Stomach (tissue), 8 donors: ENCODE measurements at regions not wholly inside any gene's neighbourhood (a gene's known extent, or its start where the extent isn't known, plus 50 kb on each side); places are given as distances from the start of the nearest gene placed in this dataset.
"Not testable (repeated sequence)": the region's sequence is repeated elsewhere in the genome, so short reads cannot be mapped to it uniquely, and the experiment has no call there.

Experiments used
- DNase-seq, 2 donors: peaks; one replicate each; pipeline versions ENCODE4 v3.0.0 to v3.0.0-alpha.2; 2013 to 2019
- H3K27ac ChIP-seq, 5 donors: fragments of 200-600 bp in 4 of 5; sonication (generic) in 4 of 5; one replicate each; pipeline ENCODE4 v1.5.1; 2013 to 2019; ENCODE audit warnings: mild to moderate bottlenecking in 1 of 5, moderate library complexity in 1 of 5
- H3K27me3 ChIP-seq, 3 donors: fragments of 200-600 bp; sonication (generic); one replicate each; pipeline ENCODE4 v1.5.1; 2017 to 2019; ENCODE audit warnings: mixed run types in 1 of 3
- H3K36me3 ChIP-seq, 4 donors: fragments of 200-600 bp; sonication (generic); 1 replicate in 3 of 4; 2 replicates in 1 of 4; pipeline ENCODE4 v1.5.1; 2016 to 2019
- H3K4me1 ChIP-seq, 4 donors: fragments of 200-600 bp; sonication (generic); one replicate each; pipeline ENCODE4 v1.5.1; 2016 to 2019
- H3K4me3 ChIP-seq, 4 donors: fragments of 200-600 bp; sonication (generic) in 3 of 4; one replicate each; pipeline ENCODE4 v1.5.1; 2016 to 2019; ENCODE audit warnings: mild to moderate bottlenecking in 1 of 4
- H3K9me3 ChIP-seq, 4 donors: fragments of 200-600 bp; sonication (generic); one replicate each; pipeline ENCODE4 v1.5.1; 2016 to 2019
- EP300 ChIP-seq: sonication (generic); formaldehyde crosslinking; IDR thresholded peaks from one replicate; pipeline ENCODE4 v1.6.1; 2017; ENCODE audit warnings: antibody characterized with exemption
- POLR2A ChIP-seq, 4 donors: fragments of 450-650 bp; IDR thresholded peaks; one replicate each; pipeline ENCODE4 v1.6.1; 2016; ENCODE audit warnings: antibody characterized with exemption in 4 of 4, control low read depth in 2 of 4, mild to moderate bottlenecking in 1 of 4, moderate library complexity in 1 of 4
- POLR2AphosphoS5 ChIP-seq, 3 donors: sonication (generic); formaldehyde crosslinking; IDR thresholded peaks; one replicate each; pipeline ENCODE4 v1.6.1; 2016; ENCODE audit warnings: antibody characterized with exemption in 3 of 3
- WGBS, 5 donors: extraction: QIAGEN DNeasy Blood & Tissue Kit in 3 of 5; methylation state at CpG; one replicate each; pipeline versions ENCODE4 v1.1.5 to v1.1.7; 2013 to 2018; 5-methylcytosine and 5-hydroxymethylcytosine counted together
- intact Hi-C: fragments of 100-400 bp; cut with DNase I; formaldehyde crosslinking; loops from one replicate; pipeline ENCODE4 v1.15.1; 2023; ENCODE audit warnings: low total_unique reads
- TF ChIP-seq, protein P1 (sequence below), 7 experiments: fragments of 450-650 bp in 4 of 7; fragments of 200-600 bp in 3 of 7; sonication (generic) in 3 of 7; IDR thresholded peaks; one replicate each; pipeline ENCODE4 v1.5.1; 2016 to 2019; ENCODE audit warnings: antibody characterized with exemption in 7 of 7, control low read depth in 2 of 7, mild to moderate bottlenecking in 1 of 7
- donor health status: healthy with polysubstance abuse.
- donor health status: Bipolar disorder and iron deficiency.
- donor health status: healthy.

DNA sequence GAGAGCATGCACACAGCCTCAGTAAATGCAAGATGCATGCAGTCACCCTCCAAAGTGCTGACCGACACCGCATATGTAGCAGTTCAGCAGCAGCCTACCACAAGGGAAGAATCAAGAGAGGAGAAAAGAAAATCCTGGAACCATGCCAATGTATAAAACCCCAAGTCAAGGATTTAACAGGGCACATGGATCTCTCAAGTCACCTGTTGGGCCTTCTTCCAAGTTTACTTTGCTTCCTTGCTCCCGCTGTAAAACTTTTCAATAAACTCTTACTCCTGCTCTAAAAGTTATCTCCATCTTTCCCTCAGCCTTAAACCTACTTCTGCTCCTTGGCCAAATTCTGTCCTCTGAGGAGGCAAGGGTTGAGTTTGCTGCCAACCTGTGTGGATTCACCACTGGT, 147.8 kb upstream of the MAP2 start:
- intact Hi-C loops = no loop called here

DNA sequence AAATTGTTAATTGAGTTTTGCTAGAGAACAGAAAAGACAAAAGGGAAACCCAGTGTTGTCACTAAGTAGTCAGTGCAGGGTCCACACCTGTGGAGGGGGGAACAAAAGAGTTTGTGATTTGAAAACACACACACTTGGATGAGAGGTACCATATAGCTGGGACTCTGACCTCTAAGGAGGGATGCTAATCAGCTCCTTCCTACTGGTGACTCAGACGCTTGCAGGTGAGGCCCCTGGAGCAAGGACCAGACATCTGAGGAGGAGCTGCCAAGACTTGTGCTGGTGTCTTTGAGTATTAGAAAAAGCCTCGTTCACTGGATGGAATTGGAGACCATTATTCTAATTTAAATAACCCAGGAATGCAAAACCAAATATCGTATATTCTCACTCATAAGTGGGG, 146.4 kb upstream of the MAP2 start:
- TF ChIP-seq EP300 = no peak
- TF ChIP-seq, protein P1, sequence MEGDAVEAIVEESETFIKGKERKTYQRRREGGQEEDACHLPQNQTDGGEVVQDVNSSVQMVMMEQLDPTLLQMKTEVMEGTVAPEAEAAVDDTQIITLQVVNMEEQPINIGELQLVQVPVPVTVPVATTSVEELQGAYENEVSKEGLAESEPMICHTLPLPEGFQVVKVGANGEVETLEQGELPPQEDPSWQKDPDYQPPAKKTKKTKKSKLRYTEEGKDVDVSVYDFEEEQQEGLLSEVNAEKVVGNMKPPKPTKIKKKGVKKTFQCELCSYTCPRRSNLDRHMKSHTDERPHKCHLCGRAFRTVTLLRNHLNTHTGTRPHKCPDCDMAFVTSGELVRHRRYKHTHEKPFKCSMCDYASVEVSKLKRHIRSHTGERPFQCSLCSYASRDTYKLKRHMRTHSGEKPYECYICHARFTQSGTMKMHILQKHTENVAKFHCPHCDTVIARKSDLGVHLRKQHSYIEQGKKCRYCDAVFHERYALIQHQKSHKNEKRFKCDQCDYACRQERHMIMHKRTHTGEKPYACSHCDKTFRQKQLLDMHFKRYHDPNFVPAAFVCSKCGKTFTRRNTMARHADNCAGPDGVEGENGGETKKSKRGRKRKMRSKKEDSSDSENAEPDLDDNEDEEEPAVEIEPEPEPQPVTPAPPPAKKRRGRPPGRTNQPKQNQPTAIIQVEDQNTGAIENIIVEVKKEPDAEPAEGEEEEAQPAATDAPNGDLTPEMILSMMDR (IDR thresholded peaks at IDR 0.05) = no peak
- no peak for TF ChIP-seq POLR2A (IDR thresholded peaks at IDR 0.05)
- TF ChIP-seq POLR2AphosphoS5 (IDR thresholded peaks at IDR 0.05) = no peak
- 70 to 83% (median 75%) methylated on average over 3 of the region's 3 CpGs for WGBS, 5 donors
- Histone ChIP-seq H3K4me3 (no peak overlapping the region), H3K27ac (no peak overlapping the region), H3K27me3 (no peaks in the 10 kb centered on the region), H3K4me1 (no peaks in the 10 kb centered on the region), H3K9me3 (no peaks in the 10 kb centered on the region), H3K36me3 (no peaks in the 10 kb centered on the region)
- DNase-seq = no peak
- intact Hi-C loops = no loop called here

More for the DNA sequence above, 147.8 kb upstream of the MAP2 start:
- no peak for TF ChIP-seq EP300
- no peak for TF ChIP-seq POLR2AphosphoS5 (IDR thresholded peaks at IDR 0.05)
- no peak for TF ChIP-seq POLR2A (IDR thresholded peaks at IDR 0.05)
- TF ChIP-seq, protein P1 (IDR thresholded peaks at IDR 0.05) = no peak
- Histone ChIP-seq H3K27ac (no peak overlapping the region), H3K36me3 (no peaks in the 10 kb centered on the region), H3K4me1 (no peaks in the 10 kb centered on the region), H3K27me3 (no peaks in the 10 kb centered on the region), H3K4me3 (no peak overlapping the region), H3K9me3 (no peaks in the 10 kb centered on the region)
- 57 to 92% (median 84%) methylated on average over 3 of the region's 3 CpGs for WGBS, 5 donors
- DNase-seq = no peak

DNA sequence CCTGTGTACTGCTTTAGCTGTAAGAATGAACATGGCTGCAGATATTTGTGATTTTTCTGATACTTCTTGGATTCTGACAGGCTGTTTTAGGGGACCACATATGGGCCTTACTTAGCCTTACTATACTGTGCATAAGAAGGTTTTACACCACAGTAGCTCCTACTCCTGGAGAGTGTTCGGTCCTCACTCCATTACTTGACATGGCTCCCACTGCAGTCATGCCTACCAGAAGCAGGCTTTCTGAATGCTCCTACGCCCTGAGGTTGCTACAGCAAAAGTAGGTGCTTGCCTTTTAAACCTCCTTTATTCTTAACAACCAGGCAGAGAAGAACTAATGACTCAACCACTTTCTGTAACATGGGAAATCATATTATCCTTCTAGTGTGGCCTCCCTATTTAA, 125.2 kb upstream of the MAP2 start:
- Histone ChIP-seq H3K4me3 (no peak overlapping the region), H3K27ac (no peak overlapping the region), H3K4me1 (no peaks in the 10 kb centered on the region), H3K36me3 (no peaks in the 10 kb centered on the region), H3K9me3 (no peaks in the 10 kb centered on the region), H3K27me3 (no peaks in the 10 kb centered on the region)
- no peak for DNase-seq
- no peak for TF ChIP-seq POLR2AphosphoS5 (IDR thresholded peaks at IDR 0.05)
- TF ChIP-seq, protein P1 (IDR thresholded peaks at IDR 0.05) = no peak
- no peak for TF ChIP-seq EP300
- no peak for TF ChIP-seq POLR2A (IDR thresholded peaks at IDR 0.05)
- WGBS, 5 donors = 75 to 93% (median 84%) methylated on average over 2 of the region's 2 CpGs
- intact Hi-C loops = no loop called here

- H3K9me3 ChIP-seq, H3K27ac ChIP-seq, intact Hi-C loops, H3K4me3 ChIP-seq, DNase-seq, H3K27me3 ChIP-seq, H3K36me3 ChIP-seq, H3K4me1 ChIP-seq: not testable (repeated sequence)
- 83 to 93% (median 90%) methylated on average over 10 to 11 of the region's 11 CpGs for WGBS, 5 donors
Observed at GRCh38 chr2:209299478-209299877, 124.4 kb upstream of the MAP2 start.

- intact Hi-C loops, H3K27me3 ChIP-seq, H3K27ac ChIP-seq, H3K9me3 ChIP-seq, H3K4me3 ChIP-seq, DNase-seq, H3K36me3 ChIP-seq, H3K4me1 ChIP-seq: not testable (repeated sequence)
- WGBS, 5 donors = 85 to 94% (median 92%) methylated on average over 9 of the region's 9 CpGs
Observed at GRCh38 chr2:209300766-209301165, 123.1 kb upstream of the MAP2 start.

DNA sequence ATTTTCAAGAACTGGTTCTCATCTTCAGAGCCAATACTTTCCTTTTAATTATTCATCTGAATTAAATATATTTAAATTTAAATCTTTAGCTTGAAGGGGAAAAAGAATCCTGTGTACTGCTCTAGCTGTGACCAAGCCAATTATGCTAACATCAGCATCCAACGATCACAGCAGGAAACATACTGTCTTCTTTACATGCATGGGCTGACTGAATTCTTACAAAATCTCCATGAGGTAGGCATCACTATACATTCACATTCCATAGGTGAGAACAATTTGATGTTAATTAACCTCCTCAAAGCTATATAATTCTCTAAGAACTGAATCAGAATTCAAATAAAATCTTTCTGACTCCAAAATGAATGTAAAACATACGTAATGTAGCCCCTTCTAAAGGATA, 118.8 kb upstream of the MAP2 start:
- 66 to 78% (median 66%) methylated on average over 2 of the region's 2 CpGs for WGBS, 5 donors
- DNase-seq = no peak
- no peaks in the 10 kb centered on the region for H3K36me3 ChIP-seq
- no peak overlapping the region for H3K27ac ChIP-seq
- no peaks in the 10 kb centered on the region for H3K9me3 ChIP-seq
- no peaks in the 10 kb centered on the region for H3K27me3 ChIP-seq
- TF ChIP-seq, protein P1 (IDR thresholded peaks at IDR 0.05) = no peak
- TF ChIP-seq POLR2AphosphoS5 (IDR thresholded peaks at IDR 0.05) = no peak
- no peak for TF ChIP-seq EP300
- no peak for TF ChIP-seq POLR2A (IDR thresholded peaks at IDR 0.05)
- no peaks in the 10 kb centered on the region for H3K4me1 ChIP-seq
- intact Hi-C loops = no loop called here
- H3K4me3 ChIP-seq = no peak overlapping the region
